Fibroblast of lung (primary cell): ENCODE measurements at regions not wholly inside any gene's neighbourhood (a gene's known extent, or its start where the extent isn't known, plus 50 kb on each side); places are given as distances from the start of the nearest gene placed in this dataset.

Experiments used
- EZH2 ChIP-seq: IDR thresholded peaks from 2 replicates; pipeline ENCODE4 v1.5.1; 2012; ENCODE audit warnings: low read length, control low read depth, mild to moderate bottlenecking; ENCODE audit errors: missing control alignments
- TF ChIP-seq, protein P1 (sequence below), 2 donors: IDR thresholded peaks in 1 of 2; conservative IDR thresholded peaks in 1 of 2; 1 replicate in 1 of 2; 2 replicates in 1 of 2; pipeline ENCODE4 v1.5.1; 2011 to 2012; ENCODE audit warnings: low read length in 2 of 2, control low read depth in 1 of 2, inconsistent platforms in 1 of 2, low read depth in 1 of 2, mild to moderate bottlenecking in 1 of 2

DNA sequence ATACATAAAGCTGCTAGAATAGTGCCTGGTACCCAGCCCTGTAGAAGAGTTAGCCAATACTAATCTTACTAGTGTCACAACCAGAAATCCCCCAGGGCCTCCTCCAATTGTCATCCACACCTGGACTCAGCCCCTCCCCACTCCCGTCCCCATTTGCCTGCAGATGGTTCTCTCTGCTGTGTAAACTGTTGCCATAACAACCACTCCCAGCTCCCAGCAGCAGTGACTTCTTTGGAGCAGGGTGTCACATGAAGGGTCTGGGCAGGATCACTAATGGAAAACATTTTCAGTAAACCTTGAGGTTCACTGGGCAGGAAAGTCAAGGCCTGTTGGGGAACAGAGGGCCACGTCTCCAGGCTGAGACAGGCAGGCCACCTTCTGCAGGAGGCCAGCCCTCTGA is 126.0 kb upstream of the IPO9 start:
- TF ChIP-seq, protein P1, sequence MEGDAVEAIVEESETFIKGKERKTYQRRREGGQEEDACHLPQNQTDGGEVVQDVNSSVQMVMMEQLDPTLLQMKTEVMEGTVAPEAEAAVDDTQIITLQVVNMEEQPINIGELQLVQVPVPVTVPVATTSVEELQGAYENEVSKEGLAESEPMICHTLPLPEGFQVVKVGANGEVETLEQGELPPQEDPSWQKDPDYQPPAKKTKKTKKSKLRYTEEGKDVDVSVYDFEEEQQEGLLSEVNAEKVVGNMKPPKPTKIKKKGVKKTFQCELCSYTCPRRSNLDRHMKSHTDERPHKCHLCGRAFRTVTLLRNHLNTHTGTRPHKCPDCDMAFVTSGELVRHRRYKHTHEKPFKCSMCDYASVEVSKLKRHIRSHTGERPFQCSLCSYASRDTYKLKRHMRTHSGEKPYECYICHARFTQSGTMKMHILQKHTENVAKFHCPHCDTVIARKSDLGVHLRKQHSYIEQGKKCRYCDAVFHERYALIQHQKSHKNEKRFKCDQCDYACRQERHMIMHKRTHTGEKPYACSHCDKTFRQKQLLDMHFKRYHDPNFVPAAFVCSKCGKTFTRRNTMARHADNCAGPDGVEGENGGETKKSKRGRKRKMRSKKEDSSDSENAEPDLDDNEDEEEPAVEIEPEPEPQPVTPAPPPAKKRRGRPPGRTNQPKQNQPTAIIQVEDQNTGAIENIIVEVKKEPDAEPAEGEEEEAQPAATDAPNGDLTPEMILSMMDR (conservative IDR thresholded peaks at IDR 0.05 in 1 of 2, IDR thresholded peaks at IDR 0.05 in 1 of 2; ENCODE audit: low read depth in 1 of 2, low read length in 2 of 2), result no peak
- no peak for TF ChIP-seq EZH2
